ENCODE measurements at regions not wholly inside any gene's neighbourhood (a gene's known extent, or its start where the extent isn't known, plus 50 kb on each side); places are given as distances from the start of the nearest gene placed in this dataset.

DNA sequence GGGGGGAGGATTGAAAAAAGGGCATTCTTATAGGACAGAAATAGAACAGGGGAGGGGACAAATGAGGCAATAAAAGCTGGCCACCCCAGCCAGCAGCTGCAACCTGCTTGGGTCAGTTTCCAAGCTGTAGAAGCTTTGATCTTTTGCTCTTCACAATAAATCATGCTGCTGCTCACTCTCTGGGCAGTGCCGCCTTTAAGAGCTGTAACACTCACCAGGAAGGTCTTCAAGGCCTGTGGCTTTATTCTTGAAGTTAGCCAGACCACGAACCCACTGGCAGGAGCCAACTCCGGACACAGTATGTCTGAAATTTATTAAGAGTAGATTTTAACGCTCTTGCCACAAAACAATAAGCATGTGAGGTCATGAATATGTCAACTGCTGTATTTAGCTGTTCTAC, 649.9 kb upstream of the RAB6C start:
- no peak overlapping the region for H3K4me2 ChIP-seq (ENCODE audit: low read depth, low read length, poor library complexity, severe bottlenecking)
- H3K36me3 ChIP-seq (ENCODE audit: low read length): no peaks in the 10 kb centered on the region
- no peaks in the 10 kb centered on the region for H3F3A ChIP-seq (ENCODE audit: insufficient read depth)
- H3K9ac ChIP-seq (ENCODE audit: low read length): no peak overlapping the region
- H3K9me2 ChIP-seq (replicated peaks; ENCODE audit: insufficient read depth, low read length): no peaks in the 10 kb centered on the region
- H2AFZ ChIP-seq (ENCODE audit: low read depth, low read length, severe bottlenecking): no peak overlapping the region
- TF ChIP-seq EZH2phosphoT487 (conservative IDR thresholded peaks at IDR 0.05; ENCODE audit: low read length): no peak
- TF ChIP-seq, protein P1, sequence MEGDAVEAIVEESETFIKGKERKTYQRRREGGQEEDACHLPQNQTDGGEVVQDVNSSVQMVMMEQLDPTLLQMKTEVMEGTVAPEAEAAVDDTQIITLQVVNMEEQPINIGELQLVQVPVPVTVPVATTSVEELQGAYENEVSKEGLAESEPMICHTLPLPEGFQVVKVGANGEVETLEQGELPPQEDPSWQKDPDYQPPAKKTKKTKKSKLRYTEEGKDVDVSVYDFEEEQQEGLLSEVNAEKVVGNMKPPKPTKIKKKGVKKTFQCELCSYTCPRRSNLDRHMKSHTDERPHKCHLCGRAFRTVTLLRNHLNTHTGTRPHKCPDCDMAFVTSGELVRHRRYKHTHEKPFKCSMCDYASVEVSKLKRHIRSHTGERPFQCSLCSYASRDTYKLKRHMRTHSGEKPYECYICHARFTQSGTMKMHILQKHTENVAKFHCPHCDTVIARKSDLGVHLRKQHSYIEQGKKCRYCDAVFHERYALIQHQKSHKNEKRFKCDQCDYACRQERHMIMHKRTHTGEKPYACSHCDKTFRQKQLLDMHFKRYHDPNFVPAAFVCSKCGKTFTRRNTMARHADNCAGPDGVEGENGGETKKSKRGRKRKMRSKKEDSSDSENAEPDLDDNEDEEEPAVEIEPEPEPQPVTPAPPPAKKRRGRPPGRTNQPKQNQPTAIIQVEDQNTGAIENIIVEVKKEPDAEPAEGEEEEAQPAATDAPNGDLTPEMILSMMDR (IDR thresholded peaks at IDR 0.05; ENCODE audit: insufficient read depth, low read length, poor library complexity, severe bottlenecking): no peak
- H3K79me2 ChIP-seq (ENCODE audit: insufficient read depth, low read length): no peaks in the 10 kb centered on the region
- H3K9me3 ChIP-seq (ENCODE audit: insufficient read depth, low read length): no peaks in the 10 kb centered on the region
- H3K27ac ChIP-seq (ENCODE audit: low read depth, low read length): no peak overlapping the region
- no peaks in the 10 kb centered on the region for H3K27me3 ChIP-seq (ENCODE audit: low read length)
- H4K20me1 ChIP-seq (ENCODE audit: low read depth, low read length): no peaks in the 10 kb centered on the region
- no peak overlapping the region for H3K4me3 ChIP-seq (ENCODE audit: insufficient read depth, low read length, poor library complexity, severe bottlenecking)

DNA sequence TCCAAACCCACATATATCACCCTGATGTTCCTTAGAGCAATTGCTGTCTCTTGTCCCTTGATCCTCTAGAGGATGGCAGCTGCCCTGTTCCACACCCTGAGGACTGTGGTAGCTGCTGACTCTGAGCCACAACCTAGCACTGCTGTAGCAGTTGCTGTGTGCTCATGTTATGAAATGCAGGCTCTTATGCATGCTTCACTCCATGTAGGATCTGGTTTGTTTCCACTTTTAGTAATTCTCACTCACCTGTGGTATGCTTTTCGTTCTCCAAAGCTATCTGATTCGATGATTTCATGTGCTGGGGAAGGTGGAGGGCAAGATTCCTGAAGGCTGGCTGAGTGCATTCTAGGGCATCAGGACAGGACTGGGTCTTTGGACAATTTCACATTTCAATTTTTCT, 649.0 kb upstream of the RAB6C start:
- H3K4me2 ChIP-seq (ENCODE audit: low read depth, low read length, poor library complexity, severe bottlenecking): no peak overlapping the region
- TF ChIP-seq, protein P1 (IDR thresholded peaks at IDR 0.05; ENCODE audit: insufficient read depth, low read length, poor library complexity, severe bottlenecking): no peak
- no peak for TF ChIP-seq EZH2phosphoT487 (conservative IDR thresholded peaks at IDR 0.05; ENCODE audit: low read length)

DNA sequence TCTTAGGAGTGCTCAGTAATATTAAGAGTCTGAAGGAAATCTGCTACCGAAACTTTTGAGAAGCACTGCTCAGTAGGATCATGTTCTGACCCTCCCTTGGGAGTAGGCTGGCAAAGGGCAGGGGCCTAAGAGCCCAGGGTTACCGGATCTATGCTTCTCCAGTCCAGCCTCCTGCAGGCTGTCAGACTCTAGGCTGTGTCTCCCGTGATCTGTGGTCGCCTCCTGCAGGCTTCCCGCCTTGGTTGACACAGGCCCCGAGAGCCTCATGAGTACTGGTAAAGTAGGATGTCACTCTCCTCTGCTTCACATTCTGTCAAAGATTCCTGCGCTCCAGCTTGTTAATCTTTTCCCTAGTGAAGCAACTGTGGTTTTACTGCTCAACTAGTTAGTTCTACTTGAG, 647.8 kb upstream of the RAB6C start:
- Histone ChIP-seq H3K4me2 (ENCODE audit: low read depth, low read length, poor library complexity, severe bottlenecking) (no peak overlapping the region), H2AFZ (ENCODE audit: low read depth, low read length, severe bottlenecking) (no peak overlapping the region), H3F3A (ENCODE audit: insufficient read depth) (no peaks in the 10 kb centered on the region), H3K79me2 (ENCODE audit: insufficient read depth, low read length) (no peaks in the 10 kb centered on the region), H3K27me3 (ENCODE audit: low read length) (no peaks in the 10 kb centered on the region), H3K4me3 (ENCODE audit: insufficient read depth, low read length, poor library complexity, severe bottlenecking) (no peak overlapping the region), H3K36me3 (ENCODE audit: low read length) (no peaks in the 10 kb centered on the region), H3K9me3 (ENCODE audit: insufficient read depth, low read length) (no peaks in the 10 kb centered on the region), H3K27ac (ENCODE audit: low read depth, low read length) (no peak overlapping the region), H4K20me1 (ENCODE audit: low read depth, low read length) (no peaks in the 10 kb centered on the region), H3K9me2 (replicated peaks; ENCODE audit: insufficient read depth, low read length) (no peaks in the 10 kb centered on the region), H3K9ac (ENCODE audit: low read length) (no peak overlapping the region)
- TF ChIP-seq, protein P1 (IDR thresholded peaks at IDR 0.05; ENCODE audit: insufficient read depth, low read length, poor library complexity, severe bottlenecking): no peak
- no peak for TF ChIP-seq EZH2phosphoT487 (conservative IDR thresholded peaks at IDR 0.05; ENCODE audit: low read length)

More for the DNA sequence above, 649.0 kb upstream of the RAB6C start:
- H3K79me2 ChIP-seq (ENCODE audit: insufficient read depth, low read length): no peaks in the 10 kb centered on the region
- no peak overlapping the region for H3K9ac ChIP-seq (ENCODE audit: low read length)
- H4K20me1 ChIP-seq (ENCODE audit: low read depth, low read length): no peaks in the 10 kb centered on the region
- H3K9me2 ChIP-seq (replicated peaks; ENCODE audit: insufficient read depth, low read length): no peaks in the 10 kb centered on the region
- no peaks in the 10 kb centered on the region for H3K36me3 ChIP-seq (ENCODE audit: low read length)
- H2AFZ ChIP-seq (ENCODE audit: low read depth, low read length, severe bottlenecking): no peak overlapping the region
- H3K4me3 ChIP-seq (ENCODE audit: insufficient read depth, low read length, poor library complexity, severe bottlenecking): no peak overlapping the region
- no peak overlapping the region for H3K27ac ChIP-seq (ENCODE audit: low read depth, low read length)
- H3K9me3 ChIP-seq (ENCODE audit: insufficient read depth, low read length): no peaks in the 10 kb centered on the region
- H3K27me3 ChIP-seq (ENCODE audit: low read length): no peaks in the 10 kb centered on the region
- no peaks in the 10 kb centered on the region for H3F3A ChIP-seq (ENCODE audit: insufficient read depth)
